GM18868 (cell line): ENCODE measurements at regions not wholly inside any gene's neighbourhood (a gene's known extent, or its start where the extent isn't known, plus 50 kb on each side); places are given as distances from the start of the nearest gene placed in this dataset.
"Not testable (repeated sequence)": the region's sequence is repeated elsewhere in the genome, so short reads cannot be mapped to it uniquely, and the experiment has no call there.

Experiments
- ATAC-seq: cut with Tn5 transposase; IDR thresholded peaks from one replicate; pipeline ENCODE4 v1.9.1; 2021; ENCODE audit warnings: mild to moderate bottlenecking, moderate library complexity; ENCODE audit not compliant: unreplicated experiment

GRCh38 chr16:29260683-29261426 is 145.7 kb downstream of the NPIPB11 start:
- ATAC-seq: not testable (repeated sequence)

- not testable (repeated sequence) for ATAC-seq
Measured at GRCh38 chr16:29259635-29260457, 146.7 kb downstream of the NPIPB11 start.

GRCh38 chr16:29258946-29259634 is 147.4 kb downstream of the NPIPB11 start:
- ATAC-seq: not testable (repeated sequence)

DNA sequence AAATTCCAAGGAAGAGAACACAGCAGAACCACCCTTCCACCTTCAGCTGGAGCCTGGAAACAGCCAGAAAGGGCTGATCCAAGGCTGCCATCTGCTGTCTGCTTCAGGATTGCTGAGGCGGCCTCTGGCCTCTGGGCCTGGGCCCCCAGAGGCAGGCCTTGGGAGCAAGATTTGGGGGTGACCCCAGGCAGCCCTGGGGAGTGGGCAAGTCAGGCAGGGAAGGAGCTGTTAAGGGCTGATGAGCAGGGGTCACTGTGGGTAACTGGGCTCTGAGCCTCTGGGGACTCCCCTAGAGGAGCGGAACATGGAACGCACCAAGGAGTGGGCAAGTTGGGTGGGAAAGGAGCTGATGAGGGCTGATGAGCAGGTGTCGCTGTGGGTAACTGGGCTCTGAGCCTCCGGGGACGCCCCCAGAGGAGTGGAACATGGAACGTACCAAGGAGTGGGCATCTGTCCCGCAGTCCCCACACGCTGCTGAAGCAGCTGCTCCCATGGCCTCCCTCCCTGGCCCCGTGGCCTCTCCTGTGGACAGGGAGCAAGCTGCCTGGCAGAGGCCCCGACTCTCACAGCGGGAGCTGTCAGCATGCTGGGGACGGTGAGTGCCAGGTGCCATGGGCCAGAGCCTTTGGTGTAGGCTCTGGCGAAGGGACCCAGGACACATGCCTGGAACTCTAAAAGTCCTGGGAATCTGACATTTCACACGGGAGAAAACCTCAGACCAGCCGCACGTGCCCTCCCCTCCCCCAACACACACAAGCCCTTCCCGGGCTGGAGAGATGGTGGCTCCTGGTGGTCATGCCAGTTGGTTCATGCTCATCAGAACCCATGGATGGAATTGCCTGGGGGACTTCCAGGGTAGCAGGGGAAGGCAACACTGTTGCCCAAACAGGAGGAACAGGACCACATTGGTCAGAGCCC is 148.8 kb downstream of the NPIPB11 start:
- ATAC-seq: not testable (repeated sequence)

DNA sequence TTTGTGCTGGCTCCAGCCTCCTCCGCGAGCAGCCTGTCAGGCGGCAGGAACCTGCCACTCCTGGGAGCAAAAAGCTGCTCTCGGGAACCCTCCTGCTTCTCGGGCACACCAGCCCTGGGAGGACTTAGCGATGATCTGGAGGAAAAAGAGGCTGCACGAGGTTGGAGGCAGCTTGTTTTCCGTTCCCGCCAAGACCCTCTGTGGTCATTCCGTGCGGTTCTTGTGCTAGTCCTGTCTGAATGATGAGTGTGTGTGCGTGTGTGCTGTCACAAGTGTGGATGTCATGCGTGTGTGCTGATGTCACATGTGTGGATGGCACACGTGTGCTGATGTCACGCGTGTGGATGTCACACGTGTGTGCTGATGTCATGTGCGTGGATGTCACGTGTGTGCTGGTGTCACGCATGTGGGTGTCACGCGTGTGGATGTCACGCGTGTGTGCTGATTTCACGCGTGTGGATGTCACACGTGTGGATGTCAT is 150.0 kb downstream of the NPIPB11 start:
- no peak for ATAC-seq

DNA sequence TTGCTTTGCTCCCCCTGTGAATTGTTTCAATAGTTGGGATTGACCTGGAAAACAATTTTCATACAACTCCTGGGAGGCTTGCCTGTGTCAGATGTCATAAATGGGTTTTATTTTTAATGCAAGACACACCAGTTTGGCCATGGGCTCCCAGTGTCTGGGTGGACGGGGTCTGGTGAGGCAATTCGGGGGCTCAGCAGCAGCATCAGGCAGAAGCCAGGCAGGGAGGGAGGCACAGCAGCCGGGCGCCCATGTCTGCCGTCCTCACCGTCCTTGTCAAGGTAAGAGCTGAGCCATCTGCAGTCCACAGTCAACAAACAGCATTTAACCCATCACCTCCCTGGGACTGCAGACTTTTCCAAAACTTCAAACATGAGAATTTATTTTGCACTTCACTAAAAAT is 150.6 kb downstream of the NPIPB11 start:
- not testable (repeated sequence) for ATAC-seq

DNA sequence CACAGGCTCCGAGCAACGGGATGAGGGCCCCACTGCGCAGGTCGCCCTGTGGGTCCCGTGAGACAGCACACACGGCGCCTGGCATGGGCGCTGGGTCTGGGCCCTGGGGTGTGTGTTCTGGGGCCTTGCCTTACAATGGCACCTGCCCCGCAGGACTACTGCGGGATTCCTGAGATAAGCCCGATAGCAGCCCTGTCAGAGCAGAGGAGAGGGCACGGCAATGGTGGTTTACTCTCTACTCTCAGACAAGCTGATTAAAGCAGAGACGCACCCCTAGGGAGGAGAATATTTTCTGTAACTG is 151.1 kb downstream of the NPIPB11 start:
- ATAC-seq: not testable (repeated sequence)

DNA sequence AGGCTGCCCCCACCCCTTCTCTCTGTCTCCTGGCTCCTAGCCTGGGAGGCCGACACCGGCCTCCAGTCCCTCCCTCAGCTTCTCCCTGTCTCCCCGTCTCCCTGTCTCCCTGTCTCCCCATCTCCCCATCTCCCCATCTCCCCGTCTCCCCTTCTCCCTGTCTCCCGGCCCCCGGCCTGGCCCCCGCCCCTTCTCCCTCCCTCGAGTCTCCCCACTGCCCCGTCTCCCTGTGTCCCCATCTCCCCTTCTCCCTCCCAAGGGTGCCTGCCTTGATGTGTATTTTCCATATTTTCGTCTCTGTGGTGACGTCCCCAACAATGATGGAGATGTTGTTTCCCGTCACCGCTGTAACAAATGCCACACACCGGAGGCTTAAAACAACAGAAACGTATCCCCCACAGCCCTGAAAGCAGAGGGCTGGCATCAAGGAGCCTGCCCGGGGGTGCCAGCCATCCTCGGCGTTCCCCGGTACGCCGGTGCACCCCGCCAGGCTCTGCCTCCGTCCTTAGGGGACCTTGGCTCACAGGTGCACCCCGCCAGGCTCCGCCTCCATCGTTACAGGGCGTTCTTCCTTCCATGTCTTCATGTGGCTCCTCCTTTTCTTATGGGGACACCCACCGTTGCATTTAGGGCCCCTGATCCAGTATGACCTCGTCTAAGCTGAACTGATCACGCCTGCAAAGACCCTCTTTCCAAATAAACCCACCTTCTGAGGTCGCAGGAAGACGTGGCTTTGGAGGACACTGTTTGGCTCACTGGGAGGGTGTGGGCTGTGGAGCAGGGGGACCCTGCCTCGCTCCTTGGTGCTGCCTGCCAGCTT is 151.6 kb downstream of the NPIPB11 start:
- no peak for ATAC-seq

DNA sequence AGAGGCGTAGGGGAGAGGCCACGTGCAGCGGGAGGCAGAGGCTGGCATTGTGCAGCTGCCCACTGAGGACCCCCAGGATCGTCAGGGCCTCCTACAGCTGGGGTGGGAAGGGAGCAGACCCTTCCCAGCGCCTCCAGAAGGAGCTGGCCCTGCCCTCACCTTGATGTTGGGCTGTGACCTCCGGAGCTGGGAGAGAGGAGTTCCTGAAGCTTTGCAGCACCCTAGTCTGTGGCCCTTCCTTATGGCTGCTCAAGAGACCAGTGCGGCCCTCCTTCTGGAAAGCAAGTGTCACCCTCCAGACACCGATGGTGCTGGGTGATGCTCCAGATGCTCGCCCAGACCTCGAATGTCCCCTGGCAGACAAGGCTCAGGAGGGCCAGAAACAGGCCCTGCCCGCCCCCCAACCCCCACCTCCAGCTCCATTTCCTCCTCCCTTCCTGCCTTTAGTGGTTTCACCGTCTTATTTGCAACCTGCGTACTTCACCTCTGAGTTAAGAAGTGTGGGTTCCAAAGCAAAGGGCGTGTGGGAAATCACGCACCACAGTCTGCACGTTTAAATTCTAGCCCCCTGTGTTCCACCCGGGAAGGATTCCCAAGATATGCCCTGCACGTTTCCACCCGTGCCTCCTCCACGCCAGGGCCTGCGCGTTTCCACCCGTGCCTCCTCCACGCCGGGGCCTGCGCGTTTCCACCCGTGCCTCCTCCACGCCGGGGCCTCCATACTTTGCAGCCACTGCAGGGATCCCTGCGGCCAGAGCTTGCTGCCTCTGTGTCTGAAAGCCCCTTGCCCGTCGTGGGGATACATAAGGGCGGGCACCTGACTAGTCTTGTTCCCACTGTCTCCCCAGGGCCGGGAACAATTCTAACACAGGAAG is 152.6 kb downstream of the NPIPB11 start:
- ATAC-seq: not testable (repeated sequence)

DNA sequence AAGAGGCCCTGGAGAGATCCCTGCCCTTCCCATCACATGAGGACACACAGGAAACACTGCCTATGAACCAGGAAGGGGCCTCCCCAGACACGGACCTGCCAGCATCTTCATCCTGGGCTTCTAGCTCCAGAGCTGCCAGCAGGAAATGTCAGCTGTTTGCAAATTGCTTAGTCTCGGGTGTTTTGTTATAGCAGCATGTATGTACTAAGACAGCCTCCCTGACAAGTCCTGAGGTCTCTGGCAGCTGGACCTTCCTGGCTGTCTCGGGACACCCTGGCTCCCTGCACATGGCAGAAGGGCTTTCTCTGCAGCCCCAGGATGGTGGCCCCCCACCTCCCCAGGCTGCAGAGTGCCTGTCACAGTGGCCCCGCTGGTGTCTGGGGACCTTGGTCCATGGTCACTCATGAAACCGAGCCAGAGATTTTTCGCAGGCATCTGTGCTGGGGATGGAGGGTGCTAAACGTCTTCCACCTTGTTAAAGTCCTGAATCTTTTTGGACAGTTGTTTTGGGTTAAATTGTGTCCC is 153.4 kb downstream of the NPIPB11 start:
- not testable (repeated sequence) for ATAC-seq

DNA sequence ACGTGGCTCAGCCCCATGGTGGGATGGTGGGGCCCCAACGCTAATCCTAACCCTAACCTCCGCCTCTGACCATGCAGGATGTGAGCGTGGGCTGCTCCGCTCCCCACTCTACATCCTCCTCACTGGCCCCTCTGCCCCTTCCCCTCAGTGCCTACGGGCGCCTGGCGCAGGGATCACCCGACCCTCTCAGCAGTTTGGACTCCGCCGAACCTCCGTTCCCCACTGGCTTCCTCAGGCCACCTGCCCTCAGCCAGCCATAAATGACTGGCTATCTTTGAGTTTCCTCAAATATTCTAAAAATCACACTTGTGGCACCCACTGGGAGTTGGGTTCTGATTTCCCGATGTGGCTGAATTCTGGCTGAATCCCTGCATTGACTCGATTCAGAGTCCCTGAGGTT is 154.2 kb downstream of the NPIPB11 start:
- ATAC-seq: not testable (repeated sequence)

- not testable (repeated sequence) for ATAC-seq
Measured at GRCh38 chr16:29251571-29252011, 154.9 kb downstream of the NPIPB11 start.

- not testable (repeated sequence) for ATAC-seq
Measured at GRCh38 chr16:29250923-29251434, 155.5 kb downstream of the NPIPB11 start.

GRCh38 chr16:29250469-29250868 is 156.0 kb downstream of the NPIPB11 start:
- not testable (repeated sequence) for ATAC-seq

DNA sequence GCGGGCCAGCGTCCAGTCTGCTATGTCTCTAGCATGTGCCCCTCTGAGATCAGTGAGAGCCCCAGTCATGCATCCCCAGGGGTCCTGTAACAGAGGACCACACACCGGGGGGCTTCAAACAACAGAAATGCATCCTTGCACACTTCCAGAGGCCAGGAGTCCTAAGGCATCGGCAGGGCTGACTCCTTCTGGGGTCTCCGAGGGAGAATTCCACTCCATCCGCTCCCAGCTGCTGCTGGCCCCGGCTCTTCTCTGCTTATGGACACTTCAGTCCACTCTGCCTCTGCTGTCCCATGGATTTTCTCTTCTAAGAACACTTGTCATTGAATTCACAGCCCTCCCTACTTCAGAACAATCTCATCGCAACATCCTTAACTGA is 157.6 kb downstream of the NPIPB11 start:
- ATAC-seq: not testable (repeated sequence)

DNA sequence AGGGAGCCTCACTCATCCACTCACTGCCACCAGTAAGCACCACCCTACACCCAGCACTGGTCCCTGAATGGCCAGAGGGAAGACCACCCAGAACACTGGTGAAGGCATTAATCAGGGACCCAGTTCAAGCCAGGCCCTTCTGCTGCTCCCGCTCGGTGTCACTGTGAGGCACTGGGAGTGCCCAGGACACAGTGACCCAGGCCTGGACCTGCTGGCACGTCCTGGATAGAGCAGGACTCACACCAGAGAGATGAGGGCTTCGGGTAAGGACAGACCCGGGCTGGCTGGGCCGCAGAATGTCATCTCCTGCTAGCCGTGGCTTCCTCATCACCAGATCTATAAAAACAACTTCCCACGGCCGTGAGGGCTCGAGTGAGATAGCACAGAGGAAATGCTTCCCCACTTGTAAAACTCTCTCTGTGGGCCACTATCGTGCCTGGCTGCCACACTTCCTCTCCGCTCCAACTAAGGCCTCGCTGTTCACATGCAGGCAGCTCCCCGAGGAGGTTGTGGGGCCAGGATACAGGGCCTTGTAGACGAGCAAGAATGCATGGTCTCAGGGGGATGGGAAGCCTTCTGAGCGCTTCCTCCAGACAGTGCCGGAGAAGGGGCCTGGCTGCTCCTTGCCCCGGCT is 158.1 kb downstream of the NPIPB11 start:
- not testable (repeated sequence) for ATAC-seq

DNA sequence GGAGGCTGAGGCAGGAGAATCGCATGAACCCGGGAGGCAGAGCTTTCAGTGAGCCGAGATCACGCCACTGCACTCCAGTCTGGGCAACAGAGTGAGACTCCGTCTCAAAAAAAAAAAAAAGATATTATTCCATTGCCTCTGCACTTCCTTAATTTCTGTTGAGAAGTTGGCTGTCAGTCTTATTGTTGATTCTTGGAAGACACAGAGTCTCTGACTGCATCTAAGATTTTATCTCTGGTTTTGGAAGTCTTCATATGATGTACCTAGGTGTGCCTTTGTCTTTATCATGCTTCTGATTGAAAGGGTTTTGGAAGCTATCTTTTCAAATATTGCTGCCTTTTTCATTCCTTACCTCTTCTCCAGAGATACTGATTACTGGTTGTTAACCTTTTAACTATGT is 160.4 kb downstream of the NPIPB11 start:
- not testable (repeated sequence) for ATAC-seq

DNA sequence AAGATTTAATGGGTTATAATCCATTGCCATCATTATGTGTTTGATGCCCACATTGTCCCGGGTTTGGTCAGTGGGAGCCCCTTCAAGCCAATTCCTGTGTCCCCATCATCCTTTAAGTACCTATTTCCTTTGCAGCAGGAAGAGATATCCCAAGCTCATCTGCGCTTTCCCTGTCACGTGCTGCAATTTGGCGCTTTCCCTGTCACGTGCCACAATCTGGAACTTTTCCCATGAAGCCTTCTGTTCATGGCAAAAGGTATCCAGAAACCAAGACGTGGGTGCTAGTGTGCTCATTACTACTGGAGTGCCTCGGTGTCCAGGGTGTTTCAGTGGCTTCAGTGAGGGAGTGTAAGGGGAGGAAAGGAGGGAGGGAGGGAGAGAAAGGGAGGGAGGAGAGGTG is 168.5 kb downstream of the NPIPB11 start:
- ATAC-seq: no peak
